GM12891 (cell line): ENCODE measurements at regions not wholly inside any gene's neighbourhood (a gene's known extent, or its start where the extent isn't known, plus 50 kb on each side); places are given as distances from the start of the nearest gene placed in this dataset.

Experiments
- POLR2A ChIP-seq: IDR thresholded peaks from 2 replicates; pipeline ENCODE4 v1.6.1; 2011; ENCODE audit warnings: low read depth, low read length, control low read depth
- POLR2AphosphoS5 ChIP-seq: IDR thresholded peaks from 2 replicates; pipeline ENCODE4 v1.6.1; 2011; ENCODE audit warnings: low read depth, low read length, control low read depth
- TAF1 ChIP-seq: IDR thresholded peaks from 2 replicates; pipeline ENCODE4 v1.6.1; 2011; ENCODE audit warnings: low read depth, low read length, control low read depth

DNA sequence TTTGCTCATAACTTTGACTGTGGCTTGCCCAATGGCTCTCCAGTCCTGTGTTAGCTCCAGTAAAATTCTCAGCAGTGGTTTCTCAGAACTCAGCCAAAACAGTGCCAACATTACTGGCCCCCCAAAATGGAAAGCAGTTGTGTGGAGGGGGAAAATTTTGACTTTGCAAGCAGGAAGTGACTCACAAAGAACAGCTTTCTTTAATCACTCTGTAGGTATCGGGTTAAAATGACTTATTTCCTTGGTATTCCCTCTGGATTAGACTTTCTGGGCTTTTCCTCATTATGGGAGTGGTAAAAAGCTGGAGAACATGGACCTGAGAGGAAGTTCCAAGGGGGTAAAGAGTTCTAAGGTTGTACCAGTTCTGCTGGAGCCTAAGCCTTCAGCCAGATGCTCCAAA is 175.7 kb upstream of the RND3 start:
- TF ChIP-seq POLR2AphosphoS5, result no peak
- TF ChIP-seq TAF1, result no peak
- no peak for TF ChIP-seq POLR2A
